ENCODE measurements at regions not wholly inside any gene's neighbourhood (a gene's known extent, or its start where the extent isn't known, plus 50 kb on each side); places are given as distances from the start of the nearest gene placed in this dataset.

- no peaks in the 10 kb centered on the region for H3K4me1 ChIP-seq (ENCODE audit: control insufficient read depth, insufficient read depth, low read length)
- ATAC-seq, result no peak
- no peak overlapping the region for H3K27ac ChIP-seq (ENCODE audit: low read length)
- WGBS, result 83% methylated on average over 4 of the region's 4 CpGs
- H3K27me3 ChIP-seq (ENCODE audit: control insufficient read depth, insufficient read depth), result no peaks in the 10 kb centered on the region
- H3K9me3 ChIP-seq (ENCODE audit: control insufficient read depth, low read length), result peaks cover 3% of the 10 kb centered on the region
- no peak overlapping the region for H3K4me3 ChIP-seq (ENCODE audit: low read length)
- DNase-seq, result no peak
- intact Hi-C loops (cut with DNase I), result no loop called here
Measured at GRCh38 chr5:1665803-1666202, 133.8 kb downstream of the MRPL36 start.

- WGBS, result 66% methylated on average over 6 of the region's 6 CpGs
- H3K4me1 ChIP-seq (ENCODE audit: control insufficient read depth, insufficient read depth, low read length), result no peaks in the 10 kb centered on the region
- DNase-seq (no peak), ATAC-seq (no peak)
- H3K4me3 ChIP-seq (ENCODE audit: low read length), result no peak overlapping the region
- intact Hi-C loops (cut with DNase I), result no loop called here
- no peak overlapping the region for H3K27ac ChIP-seq (ENCODE audit: low read length)
- H3K9me3 ChIP-seq (ENCODE audit: control insufficient read depth, low read length), result peaks cover 3% of the 10 kb centered on the region
- H3K27me3 ChIP-seq (ENCODE audit: control insufficient read depth, insufficient read depth), result no peaks in the 10 kb centered on the region
Measured at GRCh38 chr5:1665231-1665630, 134.4 kb downstream of the MRPL36 start.

- intact Hi-C loops (cut with DNase I), result no loop called here
- H3K27me3 ChIP-seq (ENCODE audit: control insufficient read depth, insufficient read depth), result no peaks in the 10 kb centered on the region
- DNase-seq (no peak), ATAC-seq (no peak)
- H3K4me1 ChIP-seq (ENCODE audit: control insufficient read depth, insufficient read depth, low read length), result no peaks in the 10 kb centered on the region
- 78% methylated on average over 13 of the region's 13 CpGs for WGBS
- no peak overlapping the region for H3K4me3 ChIP-seq (ENCODE audit: low read length)
- H3K9me3 ChIP-seq (ENCODE audit: control insufficient read depth, low read length), result no peaks in the 10 kb centered on the region
- no peak overlapping the region for H3K27ac ChIP-seq (ENCODE audit: low read length)
Measured at GRCh38 chr5:1663186-1663585, 136.5 kb downstream of the MRPL36 start.

GRCh38 chr5:1662559-1663085 is 137.0 kb downstream of the MRPL36 start:
- no peaks in the 10 kb centered on the region for H3K27me3 ChIP-seq (ENCODE audit: control insufficient read depth, insufficient read depth)
- DNase-seq (no peak), ATAC-seq (no peak)
- WGBS, result 79% methylated on average over 20 of the region's 20 CpGs
- H3K4me3 ChIP-seq (ENCODE audit: low read length), result no peak overlapping the region
- H3K9me3 ChIP-seq (ENCODE audit: control insufficient read depth, low read length), result no peaks in the 10 kb centered on the region
- H3K4me1 ChIP-seq (ENCODE audit: control insufficient read depth, insufficient read depth, low read length), result no peaks in the 10 kb centered on the region
- no peak overlapping the region for H3K27ac ChIP-seq (ENCODE audit: low read length)
- intact Hi-C loops (cut with DNase I), result no loop called here

- no peak overlapping the region for H3K4me3 ChIP-seq (ENCODE audit: low read length)
- ATAC-seq (no peak), DNase-seq (no peak)
- H3K9me3 ChIP-seq (ENCODE audit: control insufficient read depth, low read length), result no peaks in the 10 kb centered on the region
- H3K4me1 ChIP-seq (ENCODE audit: control insufficient read depth, insufficient read depth, low read length), result no peaks in the 10 kb centered on the region
- H3K27me3 ChIP-seq (ENCODE audit: control insufficient read depth, insufficient read depth), result no peaks in the 10 kb centered on the region
- intact Hi-C loops (cut with DNase I), result no loop called here
- H3K27ac ChIP-seq (ENCODE audit: low read length), result no peak overlapping the region
- 78% methylated on average over 23 of the region's 23 CpGs for WGBS
Measured at GRCh38 chr5:1661831-1662558, 137.6 kb downstream of the MRPL36 start.

- H3K27me3 ChIP-seq (ENCODE audit: control insufficient read depth, insufficient read depth), result no peaks in the 10 kb centered on the region
- H3K27ac ChIP-seq (ENCODE audit: low read length), result no peak overlapping the region
- 75% methylated on average over 13 of the region's 13 CpGs for WGBS
- no peaks in the 10 kb centered on the region for H3K9me3 ChIP-seq (ENCODE audit: control insufficient read depth, low read length)
- DNase-seq, result no peak
- ATAC-seq, result no peak
- H3K4me1 ChIP-seq (ENCODE audit: control insufficient read depth, insufficient read depth, low read length), result no peaks in the 10 kb centered on the region
- no peak overlapping the region for H3K4me3 ChIP-seq (ENCODE audit: low read length)
- intact Hi-C loops (cut with DNase I), result no loop called here
Measured at GRCh38 chr5:1661311-1661710, 137.6 kb upstream of the LPCAT1 start.

GRCh38 chr5:1660511-1660910 is 136.8 kb upstream of the LPCAT1 start:
- WGBS, result 68% methylated on average over 10 of the region's 10 CpGs
- Histone ChIP-seq H3K4me1 (ENCODE audit: control insufficient read depth, insufficient read depth, low read length) (no peaks in the 10 kb centered on the region), H3K27ac (ENCODE audit: low read length) (no peak overlapping the region), H3K4me3 (ENCODE audit: low read length) (no peak overlapping the region), H3K9me3 (ENCODE audit: control insufficient read depth, low read length) (no peaks in the 10 kb centered on the region), H3K27me3 (ENCODE audit: control insufficient read depth, insufficient read depth) (no peaks in the 10 kb centered on the region)
- no peak for DNase-seq
- no peak for ATAC-seq
- intact Hi-C loops (cut with DNase I), result no loop called here

GRCh38 chr5:1660001-1660400 is 136.2 kb upstream of the LPCAT1 start:
- no peak for ATAC-seq

GRCh38 chr5:1659100-1659981 is 135.6 kb upstream of the LPCAT1 start:
- DNase-seq, result peak in 1 of 3 donors; percentile 42
- intact Hi-C loops (cut with DNase I), result loop anchor here in 1 of 4 donors (10.0 kb wide), 1 partner anchor 495 kb away; no protein-coding TSS in a partner anchor
- no peak overlapping the region for H3K27ac ChIP-seq (ENCODE audit: low read length)
- H3K27me3 ChIP-seq (ENCODE audit: control insufficient read depth, insufficient read depth), result no peaks in the 10 kb centered on the region
- no peak for ATAC-seq
- no peaks in the 10 kb centered on the region for H3K4me1 ChIP-seq (ENCODE audit: control insufficient read depth, insufficient read depth, low read length)
- H3K4me3 ChIP-seq (ENCODE audit: low read length), result no peak overlapping the region
- WGBS, result 46% methylated on average over 23 of the region's 23 CpGs
- no peaks in the 10 kb centered on the region for H3K9me3 ChIP-seq (ENCODE audit: control insufficient read depth, low read length)

More at GRCh38 chr5:1660001-1660400, 136.2 kb upstream of the LPCAT1 start:
- Histone ChIP-seq H3K27me3 (ENCODE audit: control insufficient read depth, insufficient read depth) (no peaks in the 10 kb centered on the region), H3K9me3 (ENCODE audit: control insufficient read depth, low read length) (no peaks in the 10 kb centered on the region), H3K27ac (ENCODE audit: low read length) (no peak overlapping the region), H3K4me3 (ENCODE audit: low read length) (no peak overlapping the region), H3K4me1 (ENCODE audit: control insufficient read depth, insufficient read depth, low read length) (no peaks in the 10 kb centered on the region)
- DNase-seq, result peak in 1 of 3 donors; percentile 52
- intact Hi-C loops (cut with DNase I), result no loop called here
- 41% methylated on average over 17 of the region's 17 CpGs for WGBS

- WGBS, result 68% methylated on average over 14 of the region's 14 CpGs
- intact Hi-C loops (cut with DNase I), result loop anchor here in 1 of 4 donors (10.0 kb wide), 1 partner anchor 494 kb away; no protein-coding TSS in a partner anchor
- no peaks in the 10 kb centered on the region for H3K27me3 ChIP-seq (ENCODE audit: control insufficient read depth, insufficient read depth)
- no peak for DNase-seq
- H3K4me3 ChIP-seq (ENCODE audit: low read length), result no peak overlapping the region
- H3K4me1 ChIP-seq (ENCODE audit: control insufficient read depth, insufficient read depth, low read length), result no peaks in the 10 kb centered on the region
- no peak for ATAC-seq
- no peaks in the 10 kb centered on the region for H3K9me3 ChIP-seq (ENCODE audit: control insufficient read depth, low read length)
- no peak overlapping the region for H3K27ac ChIP-seq (ENCODE audit: low read length)
Measured at GRCh38 chr5:1658665-1659064, 134.9 kb upstream of the LPCAT1 start.

GRCh38 chr5:1657161-1657741 is 133.5 kb upstream of the LPCAT1 start:
- Histone ChIP-seq H3K4me3 (ENCODE audit: low read length) (no peak overlapping the region), H3K4me1 (ENCODE audit: control insufficient read depth, insufficient read depth, low read length) (peaks cover 2% of the 10 kb centered on the region), H3K27ac (ENCODE audit: low read length) (no peak overlapping the region), H3K9me3 (ENCODE audit: control insufficient read depth, low read length) (no peaks in the 10 kb centered on the region), H3K27me3 (ENCODE audit: control insufficient read depth, insufficient read depth) (no peaks in the 10 kb centered on the region)
- ATAC-seq, result no peak
- intact Hi-C loops (cut with DNase I), result loop anchor here in 1 of 4 donors (10.0 kb wide), 1 partner anchor 492 kb away; no protein-coding TSS in a partner anchor
- DNase-seq, result no peak
- 73% methylated on average over 16 of the region's 16 CpGs for WGBS
